ENCODE measurements at regions not wholly inside any gene's neighbourhood (a gene's known extent, or its start where the extent isn't known, plus 50 kb on each side); places are given as distances from the start of the nearest gene placed in this dataset.

DNA sequence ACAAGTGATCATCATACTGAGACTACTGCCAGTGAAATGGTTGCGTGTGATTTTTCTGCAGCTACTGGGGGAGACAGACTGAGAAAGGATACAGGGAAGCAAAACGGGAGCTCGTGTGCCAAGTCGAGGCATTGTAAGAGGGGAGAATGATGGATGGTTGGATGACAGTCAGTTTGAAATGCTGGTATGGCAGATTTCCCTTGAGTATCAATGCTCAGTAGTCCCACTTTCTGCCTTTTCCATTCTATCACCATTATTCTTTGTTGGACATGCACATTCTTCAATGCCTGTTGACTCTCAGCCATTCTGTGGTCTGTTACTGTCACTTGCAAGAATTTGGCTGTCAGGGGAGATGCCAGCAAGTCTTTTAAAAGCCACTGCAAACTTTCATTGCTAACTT, 510.6 kb upstream of the RBFOX1 start:
- intact Hi-C loops (cut with micrococcal nuclease), result no loop called here
- no peak for ATAC-seq
- no peak overlapping the region for H2AFZ ChIP-seq (ENCODE audit: low read depth, low read length, poor library complexity, severe bottlenecking)
- TF ChIP-seq POLR2AphosphoS5 (IDR thresholded peaks at IDR 0.05; ENCODE audit: low read depth, low read length), result no peak
- no peak for TF ChIP-seq YY1 (IDR thresholded peaks at IDR 0.05; ENCODE audit: extremely low read depth, insufficient replicate concordance, low read depth, low read length)
- TF ChIP-seq FOSL1 (IDR thresholded peaks at IDR 0.05; ENCODE audit: low read depth), result no peak
- TF ChIP-seq, protein P1, sequence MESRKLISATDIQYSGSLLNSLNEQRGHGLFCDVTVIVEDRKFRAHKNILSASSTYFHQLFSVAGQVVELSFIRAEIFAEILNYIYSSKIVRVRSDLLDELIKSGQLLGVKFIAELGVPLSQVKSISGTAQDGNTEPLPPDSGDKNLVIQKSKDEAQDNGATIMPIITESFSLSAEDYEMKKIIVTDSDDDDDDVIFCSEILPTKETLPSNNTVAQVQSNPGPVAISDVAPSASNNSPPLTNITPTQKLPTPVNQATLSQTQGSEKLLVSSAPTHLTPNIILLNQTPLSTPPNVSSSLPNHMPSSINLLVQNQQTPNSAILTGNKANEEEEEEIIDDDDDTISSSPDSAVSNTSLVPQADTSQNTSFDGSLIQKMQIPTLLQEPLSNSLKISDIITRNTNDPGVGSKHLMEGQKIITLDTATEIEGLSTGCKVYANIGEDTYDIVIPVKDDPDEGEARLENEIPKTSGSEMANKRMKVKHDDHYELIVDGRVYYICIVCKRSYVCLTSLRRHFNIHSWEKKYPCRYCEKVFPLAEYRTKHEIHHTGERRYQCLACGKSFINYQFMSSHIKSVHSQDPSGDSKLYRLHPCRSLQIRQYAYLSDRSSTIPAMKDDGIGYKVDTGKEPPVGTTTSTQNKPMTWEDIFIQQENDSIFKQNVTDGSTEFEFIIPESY (IDR thresholded peaks at IDR 0.05; ENCODE audit: extremely low read depth, insufficient replicate concordance, low read length), result no peak
- no peak for TF ChIP-seq POLR2A (IDR thresholded peaks at IDR 0.05; ENCODE audit: borderline replicate concordance, extremely low read depth, insufficient read depth, insufficient read length)
- no peak for TF ChIP-seq EGR1 (IDR thresholded peaks at IDR 0.05; ENCODE audit: low read depth)
- TF ChIP-seq, protein P2, sequence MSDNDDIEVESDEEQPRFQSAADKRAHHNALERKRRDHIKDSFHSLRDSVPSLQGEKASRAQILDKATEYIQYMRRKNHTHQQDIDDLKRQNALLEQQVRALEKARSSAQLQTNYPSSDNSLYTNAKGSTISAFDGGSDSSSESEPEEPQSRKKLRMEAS (IDR thresholded peaks at IDR 0.05), result no peak
- no peak for TF ChIP-seq JUND (IDR thresholded peaks at IDR 0.05)
- TF ChIP-seq ELF1 (IDR thresholded peaks at IDR 0.05; ENCODE audit: borderline replicate concordance, low read depth), result no peak
- TF ChIP-seq RAD21 (IDR thresholded peaks at IDR 0.05; ENCODE audit: low read depth), result no peak
- TF ChIP-seq, protein P3, sequence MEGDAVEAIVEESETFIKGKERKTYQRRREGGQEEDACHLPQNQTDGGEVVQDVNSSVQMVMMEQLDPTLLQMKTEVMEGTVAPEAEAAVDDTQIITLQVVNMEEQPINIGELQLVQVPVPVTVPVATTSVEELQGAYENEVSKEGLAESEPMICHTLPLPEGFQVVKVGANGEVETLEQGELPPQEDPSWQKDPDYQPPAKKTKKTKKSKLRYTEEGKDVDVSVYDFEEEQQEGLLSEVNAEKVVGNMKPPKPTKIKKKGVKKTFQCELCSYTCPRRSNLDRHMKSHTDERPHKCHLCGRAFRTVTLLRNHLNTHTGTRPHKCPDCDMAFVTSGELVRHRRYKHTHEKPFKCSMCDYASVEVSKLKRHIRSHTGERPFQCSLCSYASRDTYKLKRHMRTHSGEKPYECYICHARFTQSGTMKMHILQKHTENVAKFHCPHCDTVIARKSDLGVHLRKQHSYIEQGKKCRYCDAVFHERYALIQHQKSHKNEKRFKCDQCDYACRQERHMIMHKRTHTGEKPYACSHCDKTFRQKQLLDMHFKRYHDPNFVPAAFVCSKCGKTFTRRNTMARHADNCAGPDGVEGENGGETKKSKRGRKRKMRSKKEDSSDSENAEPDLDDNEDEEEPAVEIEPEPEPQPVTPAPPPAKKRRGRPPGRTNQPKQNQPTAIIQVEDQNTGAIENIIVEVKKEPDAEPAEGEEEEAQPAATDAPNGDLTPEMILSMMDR (IDR thresholded peaks at IDR 0.05 in 2 of 3, conservative IDR thresholded peaks at IDR 0.05 in 1 of 3; ENCODE audit: borderline replicate concordance in 1 of 3, insufficient read depth in 1 of 3, low read depth in 2 of 3, low read length in 2 of 3), result no peak
- TF ChIP-seq SP1 (IDR thresholded peaks at IDR 0.05; ENCODE audit: low read depth), result no peak
- TF ChIP-seq SIN3A (IDR thresholded peaks at IDR 0.05; ENCODE audit: low read depth), result no peak
- no peak for TF ChIP-seq EZH2 (IDR thresholded peaks at IDR 0.05)
- TF ChIP-seq, protein P4, sequence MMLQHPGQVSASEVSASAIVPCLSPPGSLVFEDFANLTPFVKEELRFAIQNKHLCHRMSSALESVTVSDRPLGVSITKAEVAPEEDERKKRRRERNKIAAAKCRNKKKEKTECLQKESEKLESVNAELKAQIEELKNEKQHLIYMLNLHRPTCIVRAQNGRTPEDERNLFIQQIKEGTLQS (IDR thresholded peaks at IDR 0.05), result no peak
- TF ChIP-seq CBX3 (IDR thresholded peaks at IDR 0.05; ENCODE audit: low read depth), result no peak
- no peak for TF ChIP-seq SRF (IDR thresholded peaks at IDR 0.05; ENCODE audit: low read depth)
- no peak for TF ChIP-seq CEBPB (IDR thresholded peaks at IDR 0.05; ENCODE audit: low read depth)
- no peak for TF ChIP-seq ZFX (IDR thresholded peaks at IDR 0.05)
- no peak for TF ChIP-seq TCF7L2 (IDR thresholded peaks at IDR 0.05; ENCODE audit: borderline replicate concordance, extremely low read depth, insufficient read depth, insufficient read length)
- no peaks in the 10 kb centered on the region for H3K27me3 ChIP-seq (ENCODE audit: insufficient read depth, low read length)
- no peaks in the 10 kb centered on the region for H3K9me3 ChIP-seq (ENCODE audit: control insufficient read depth in 1 of 2, insufficient read depth in 1 of 2, low read depth in 1 of 2, low read length in 2 of 2)
- CTCF ChIA-PET, result no interaction called here
- H3K4me1 ChIP-seq (ENCODE audit: control insufficient read depth in 1 of 2, insufficient read depth in 2 of 2, low read length in 2 of 2), result no peaks in the 10 kb centered on the region
- no peaks in the 10 kb centered on the region for H3K9me2 ChIP-seq (ENCODE audit: insufficient read depth)
- no peak overlapping the region for H3K9ac ChIP-seq (ENCODE audit: low read length)
- H3K4me3 ChIP-seq (replicated peaks in 1 of 2; ENCODE audit: low read depth in 1 of 2, low read length in 2 of 2), result no peak overlapping the region
- H3K4me2 ChIP-seq (ENCODE audit: low read length), result no peak overlapping the region
- POLR2A ChIA-PET, result no interaction called here
- H3K36me3 ChIP-seq (ENCODE audit: control insufficient read depth in 1 of 2, insufficient read depth in 2 of 2, low read length in 2 of 2), result no peaks in the 10 kb centered on the region
- no peak for DNase-seq (ENCODE audit: low read depth, low spot score)
- H3K27ac ChIP-seq (ENCODE audit: low read depth, low read length), result no peak overlapping the region
- BruUV-seq (replicated peaks), result no TSS peak
- RAD21 ChIA-PET (ENCODE audit: low non-redundant PET in 1 of 2, low total read pairs in 2 of 2, uncharacterized antibody in 2 of 2, unreplicated experiment in 2 of 2), result no interaction called here
- H4K20me1 ChIP-seq (ENCODE audit: insufficient read depth), result no peaks in the 10 kb centered on the region
- no peaks in the 10 kb centered on the region for H3K79me2 ChIP-seq (ENCODE audit: insufficient read depth, low read length)
